IMR-90 (cell line): ENCODE measurements at regions not wholly inside any gene's neighbourhood (a gene's known extent, or its start where the extent isn't known, plus 50 kb on each side); places are given as distances from the start of the nearest gene placed in this dataset.

ENCODE experiments used
- ATAC-seq: fragments of 200-7000 bp; cut with Tn5 transposase; 2 replicates; pipeline ENCODE4 v1.9.1; 2020; ENCODE audit warnings: low read depth, mild to moderate bottlenecking, moderate library complexity
- BruUV-seq: library from RNA; stranded (reverse); fragments of 400-500 nt; replicated peaks from 2 replicates; lab custom pipeline; 2021; lab: Mats Ljungman, UMichigan
- CTCF ChIA-PET: fragments of 300-600 bp; formaldehyde crosslinking; extraction: SDS; loops from one replicate; lab custom pipeline; 2021; ENCODE audit warnings: antibody characterized with exemption; lab: Yijun Ruan, JAX
- POLR2A ChIA-PET: fragments of 300-600 bp; sonication (Branson Sonifier 250); formaldehyde crosslinking; loops from one replicate; lab custom pipeline; 2022; ENCODE audit warnings: antibody characterized with exemption; ENCODE audit not compliant: unreplicated experiment; lab: Charles Lee
- DNase-seq: peaks from one replicate; pipeline ENCODE4 v3.0.0; 2013
- H2AFZ ChIP-seq: replicated peaks from 2 replicates; pipeline ENCODE3; 2013; ENCODE audit warnings: low read length, mild to moderate bottlenecking; ENCODE audit not compliant: poor library complexity
- H2AK5ac ChIP-seq: 2 replicates; pipeline ENCODE4 v1.6.1; 2013; ENCODE audit warnings: low read depth, low read length, inconsistent platforms
- H2AK9ac ChIP-seq: replicated peaks from 2 replicates; pipeline ENCODE3; 2013; ENCODE audit warnings: mild to moderate bottlenecking, low read depth, low read length, moderate library complexity; ENCODE audit not compliant: poor library complexity
- H2BK120ac ChIP-seq: 2 replicates; pipeline ENCODE4 v1.6.1; 2013; ENCODE audit warnings: low read depth, low read length, inconsistent platforms
- H2BK15ac ChIP-seq: 3 replicates; pipeline ENCODE4 v1.6.1; 2013; ENCODE audit warnings: low read depth, low read length, inconsistent platforms
- H2BK20ac ChIP-seq: 2 replicates; pipeline ENCODE4 v1.6.1; 2013; ENCODE audit warnings: low read depth, mild to moderate bottlenecking, inconsistent platforms, low read length, moderate library complexity
- H2BK5ac ChIP-seq: 2 replicates; pipeline ENCODE4 v1.6.1; 2013; ENCODE audit warnings: mild to moderate bottlenecking, low read depth, low read length, inconsistent platforms; ENCODE audit not compliant: poor library complexity, severe bottlenecking
- H3K14ac ChIP-seq: replicated peaks from 2 replicates; pipeline ENCODE4 v1.6.1; 2013; ENCODE audit warnings: low read depth, low read length, inconsistent platforms
- H3K18ac ChIP-seq: 2 replicates; pipeline ENCODE4 v1.6.1; 2013; ENCODE audit warnings: low read depth, low read length, control low read depth
- H3K23ac ChIP-seq: 2 replicates; pipeline ENCODE4 v1.6.1; 2013; ENCODE audit warnings: low read depth, low read length, inconsistent platforms
- H3K27ac ChIP-seq: 2 replicates; pipeline ENCODE4 v1.5.1; 2013; ENCODE audit warnings: mild to moderate bottlenecking, control low read depth, low read length; ENCODE audit not compliant: insufficient read depth
- H3K27me3 ChIP-seq: 2 replicates; pipeline ENCODE4 v1.6.1; 2013; ENCODE audit warnings: low read length; ENCODE audit not compliant: control insufficient read depth, insufficient read depth
- H3K36me3 ChIP-seq: 2 replicates; pipeline ENCODE4 v1.6.1; 2013; ENCODE audit warnings: low read length, mixed read lengths; ENCODE audit not compliant: control insufficient read depth, insufficient read depth
- H3K4ac ChIP-seq: 2 replicates; pipeline ENCODE4 v1.6.1; 2013; ENCODE audit warnings: low read depth, low read length, inconsistent platforms
- H3K4me1 ChIP-seq: 2 replicates; pipeline ENCODE4 v1.6.1; 2013; ENCODE audit warnings: low read length, mixed read lengths; ENCODE audit not compliant: control insufficient read depth, insufficient read depth
- H3K4me2 ChIP-seq: 2 replicates; pipeline ENCODE4 v1.6.1; 2013; ENCODE audit warnings: low read depth, mild to moderate bottlenecking, control low read depth, low read length, moderate library complexity
- H3K4me3 ChIP-seq: 2 replicates; pipeline ENCODE4 v1.5.1; 2013; ENCODE audit warnings: low read depth, mild to moderate bottlenecking, control low read depth, low read length, moderate library complexity; ENCODE audit not compliant: insufficient read depth
- H3K56ac ChIP-seq: 2 replicates; pipeline ENCODE4 v1.6.1; 2013; ENCODE audit warnings: low read length, inconsistent platforms; ENCODE audit not compliant: insufficient read depth; ENCODE audit errors: extremely low read depth
- H3K79me1 ChIP-seq, 2 experiments: 2 replicates each; pipeline ENCODE4 v1.6.1; 2013; ENCODE audit warnings: low read length in 2 of 2, inconsistent platforms in 1 of 2, low read depth in 1 of 2
- H3K9ac ChIP-seq: 2 replicates; pipeline ENCODE4 v1.6.1; 2013; ENCODE audit warnings: low read depth, low read length, control low read depth
- H3K9me1 ChIP-seq: 2 replicates; pipeline ENCODE4 v1.6.1; 2013; ENCODE audit warnings: low read length, inconsistent platforms; ENCODE audit not compliant: insufficient read depth
- H3K9me3 ChIP-seq: 2 replicates; pipeline ENCODE4 v1.6.1; 2013; ENCODE audit warnings: low read length; ENCODE audit not compliant: control insufficient read depth, insufficient read depth
- H4K20me1 ChIP-seq: 2 replicates; pipeline ENCODE4 v1.6.1; 2013; ENCODE audit warnings: low read length, inconsistent platforms; ENCODE audit not compliant: insufficient read depth
- H4K5ac ChIP-seq: 2 replicates; pipeline ENCODE4 v1.6.1; 2013; ENCODE audit warnings: mild to moderate bottlenecking, low read depth, low read length, control low read depth
- H4K8ac ChIP-seq, 2 experiments: 2 replicates each; pipeline ENCODE4 v1.6.1; 2013; ENCODE audit warnings: low read depth in 2 of 2, low read length in 2 of 2, control low read depth in 1 of 2, inconsistent platforms in 1 of 2
- H4K91ac ChIP-seq: 2 replicates; pipeline ENCODE4 v1.6.1; 2013; ENCODE audit warnings: low read depth, low read length, inconsistent platforms; ENCODE audit not compliant: insufficient read depth
- BHLHE40 ChIP-seq: fragments of 150-350 bp; IDR thresholded peaks from 2 replicates; pipeline ENCODE4 v1.6.1; 2016; ENCODE audit warnings: mild to moderate bottlenecking, low read depth, low read length
- CEBPB ChIP-seq: IDR thresholded peaks from 2 replicates; pipeline ENCODE4 v1.6.1; 2012; ENCODE audit warnings: low read depth, low read length, improper control_type of control experiment
- CHD1 ChIP-seq: IDR thresholded peaks from 2 replicates; pipeline ENCODE4 v1.6.1; 2012; ENCODE audit warnings: low read depth, low read length, improper control_type of control experiment
- FOS ChIP-seq: fragments of 150-350 bp; IDR thresholded peaks from 2 replicates; pipeline ENCODE4 v1.6.1; 2016; ENCODE audit warnings: low read depth, low read length
- MAZ ChIP-seq: IDR thresholded peaks from 2 replicates; pipeline ENCODE4 v1.6.1; 2012; ENCODE audit warnings: low read depth, mild to moderate bottlenecking, low read length, improper control_type of control experiment, moderate library complexity, borderline replicate concordance
- MXI1 ChIP-seq: IDR thresholded peaks from 2 replicates; pipeline ENCODE4 v1.6.1; 2012; ENCODE audit warnings: low read depth, mild to moderate bottlenecking, low read length, moderate library complexity, borderline replicate concordance
- RFX5 ChIP-seq: IDR thresholded peaks from 2 replicates; pipeline ENCODE4 v1.8.0; 2012; ENCODE audit warnings: low read depth, mild to moderate bottlenecking, low read length, moderate library complexity
- SMC3 ChIP-seq: fragments of 150-350 bp; IDR thresholded peaks from 2 replicates; pipeline ENCODE4 v1.6.1; 2016; ENCODE audit warnings: low read depth, mild to moderate bottlenecking, antibody characterized with exemption, low read length, moderate library complexity
- WGBS, 2 experiments: methylation state at CpG; one replicate each; pipeline versions ENCODE4 v1.1.5 to v1.1.7; 2013; ENCODE audit warnings: missing lambda C conversion rate in 2 of 2; ENCODE audit not compliant: insufficient read length in 1 of 2; ENCODE audit errors: extremely low coverage in 2 of 2; 5-methylcytosine and 5-hydroxymethylcytosine counted together
- dilution Hi-C: fragments of 300-500 bp; cut with HindIII; formaldehyde crosslinking; loops from one replicate; pipeline ENCODE4 v1.14.3; 2018; ENCODE audit warnings: low sequenced_read_pairs; ENCODE audit not compliant: unreplicated experiment
- in situ Hi-C: fragments of 300-500 bp; cut with MboI; formaldehyde crosslinking; loops from 3 replicates; pipeline ENCODE4 v1.14.3; 2019; ENCODE audit warnings: low sequenced_read_pairs, inconsistent platforms, mixed read lengths
- intact Hi-C: fragments of 100-400 bp; cut with micrococcal nuclease; formaldehyde crosslinking; loops from 2 replicates; pipeline ENCODE4 v1.10.0; 2022
- TF ChIP-seq, protein P1 (sequence below): conservative IDR thresholded peaks from 2 replicates; pipeline ENCODE4 v1.5.1; 2012; ENCODE audit warnings: mild to moderate bottlenecking, low read depth, low read length, improper control_type of control experiment

DNA sequence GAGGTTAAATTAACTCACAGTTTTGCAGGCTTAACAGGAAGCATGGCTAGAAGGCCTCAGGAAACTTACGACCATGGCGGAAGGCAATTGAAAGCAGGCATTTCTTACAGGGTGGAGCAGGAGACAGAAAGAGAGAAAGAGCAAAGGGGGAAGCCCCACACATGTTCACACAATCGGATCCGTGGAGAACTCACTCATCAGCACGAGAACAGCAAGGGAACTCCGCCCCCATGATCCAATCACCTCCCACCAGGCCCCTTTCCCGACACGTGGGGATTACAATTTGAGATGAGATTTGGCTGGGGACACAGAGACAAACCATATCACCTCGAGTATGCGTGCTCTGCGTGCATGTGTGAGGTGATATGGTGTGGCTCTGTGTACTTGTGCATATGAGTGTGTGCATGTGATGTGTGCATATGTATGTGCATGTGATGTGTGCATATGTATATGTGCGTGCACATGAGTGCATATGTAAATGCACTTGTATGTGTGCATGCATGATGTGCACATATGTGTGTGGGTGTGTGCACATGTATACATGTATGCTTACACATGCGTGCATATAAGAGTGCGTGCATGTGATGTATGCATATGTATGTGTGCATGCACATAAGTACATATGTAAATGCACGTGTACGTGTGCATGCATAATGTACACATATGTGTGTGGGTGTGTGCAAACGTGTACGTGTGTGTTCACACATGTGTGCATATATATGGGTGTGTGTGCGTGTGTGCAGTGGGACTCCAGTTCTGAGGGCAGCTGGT is 108.7 kb upstream of the HDAC4 start:
- H2AK5ac ChIP-seq, result no peak overlapping the region
- no peak overlapping the region for H2BK120ac ChIP-seq
- no peaks in the 10 kb centered on the region for H3K79me1 ChIP-seq
- no peak overlapping the region for H2BK5ac ChIP-seq
- no peak overlapping the region for H3K27ac ChIP-seq
- no peaks in the 10 kb centered on the region; the same call in 1 of the 2 replicates for H3K27me3 ChIP-seq
- BruUV-seq, result no TSS peak
- no peak overlapping the region for H3K4me3 ChIP-seq
- H3K4ac ChIP-seq, result no peak overlapping the region
- H2BK15ac ChIP-seq, result no peak overlapping the region
- no peak overlapping the region for H3K4me2 ChIP-seq
- H3K9me1 ChIP-seq, result no peaks in the 10 kb centered on the region
- H3K56ac ChIP-seq, result no peak overlapping the region
- no peak overlapping the region for H3K23ac ChIP-seq
- H3K14ac ChIP-seq, result no peak overlapping the region
- H4K8ac ChIP-seq, result no peak overlapping the region
- no peak overlapping the region for H4K91ac ChIP-seq
- no peak overlapping the region for H2AK9ac ChIP-seq
- intact Hi-C loops, result no loop called here
- H3K9ac ChIP-seq, result no peak overlapping the region
- H3K9me3 ChIP-seq, result peaks cover 10% of the 10 kb centered on the region
- ChIA-PET POLR2A (no interaction called here), CTCF (no interaction called here)
- ATAC-seq (no peak), DNase-seq (no peak)
- in situ Hi-C loops, result no loop called here
- dilution Hi-C loops, result no loop called here
- no peaks in the 10 kb centered on the region for H3K4me1 ChIP-seq
- H2AFZ ChIP-seq, result no peak overlapping the region
- WGBS, 2 experiments, result 81% methylated on average over 8 of the region's 19 CpGs; no CpG with 5 or more reads in 1 of the 2 experiments
- H2BK20ac ChIP-seq, result no peak overlapping the region
- no peaks in the 10 kb centered on the region for H4K20me1 ChIP-seq
- no peaks in the 10 kb centered on the region for H3K36me3 ChIP-seq
- no peak overlapping the region for H4K5ac ChIP-seq
- no peak overlapping the region for H3K18ac ChIP-seq
- TF ChIP-seq, protein P1, sequence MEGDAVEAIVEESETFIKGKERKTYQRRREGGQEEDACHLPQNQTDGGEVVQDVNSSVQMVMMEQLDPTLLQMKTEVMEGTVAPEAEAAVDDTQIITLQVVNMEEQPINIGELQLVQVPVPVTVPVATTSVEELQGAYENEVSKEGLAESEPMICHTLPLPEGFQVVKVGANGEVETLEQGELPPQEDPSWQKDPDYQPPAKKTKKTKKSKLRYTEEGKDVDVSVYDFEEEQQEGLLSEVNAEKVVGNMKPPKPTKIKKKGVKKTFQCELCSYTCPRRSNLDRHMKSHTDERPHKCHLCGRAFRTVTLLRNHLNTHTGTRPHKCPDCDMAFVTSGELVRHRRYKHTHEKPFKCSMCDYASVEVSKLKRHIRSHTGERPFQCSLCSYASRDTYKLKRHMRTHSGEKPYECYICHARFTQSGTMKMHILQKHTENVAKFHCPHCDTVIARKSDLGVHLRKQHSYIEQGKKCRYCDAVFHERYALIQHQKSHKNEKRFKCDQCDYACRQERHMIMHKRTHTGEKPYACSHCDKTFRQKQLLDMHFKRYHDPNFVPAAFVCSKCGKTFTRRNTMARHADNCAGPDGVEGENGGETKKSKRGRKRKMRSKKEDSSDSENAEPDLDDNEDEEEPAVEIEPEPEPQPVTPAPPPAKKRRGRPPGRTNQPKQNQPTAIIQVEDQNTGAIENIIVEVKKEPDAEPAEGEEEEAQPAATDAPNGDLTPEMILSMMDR, result no peak
- TF ChIP-seq CHD1 (no peak), RFX5 (no peak), CEBPB (no peak), MXI1 (no peak), BHLHE40 (no peak), FOS (no peak), MAZ (no peak), SMC3 (no peak)
